ENCODE measurements at regions not wholly inside any gene's neighbourhood (a gene's known extent, or its start where the extent isn't known, plus 50 kb on each side); places are given as distances from the start of the nearest gene placed in this dataset.

GRCh38 chr3:59251869-59252268 is 202.0 kb upstream of the CFAP20DC start:
- H3K4me3 ChIP-seq (ENCODE audit: low read depth, low read length): no peak overlapping the region
- no peaks in the 10 kb centered on the region for H3K36me3 ChIP-seq (ENCODE audit: control insufficient read depth, insufficient read depth, low read length)
- H3K9ac ChIP-seq (ENCODE audit: low read depth, low read length): no peak overlapping the region
- no peaks in the 10 kb centered on the region for H3K27me3 ChIP-seq (ENCODE audit: control insufficient read depth, insufficient read depth, low read length)
- no peaks in the 10 kb centered on the region for H3K9me3 ChIP-seq (ENCODE audit: control insufficient read depth, insufficient read depth, low read length)
- no peaks in the 10 kb centered on the region for H3K4me1 ChIP-seq (ENCODE audit: control insufficient read depth, insufficient read depth, low read length)

GRCh38 chr3:59250600-59250999 is 200.8 kb upstream of the CFAP20DC start:
- Histone ChIP-seq H3K9me3 (ENCODE audit: control insufficient read depth, insufficient read depth, low read length) (no peaks in the 10 kb centered on the region), H3K9ac (ENCODE audit: low read depth, low read length) (no peak overlapping the region), H3K4me3 (ENCODE audit: low read depth, low read length) (no peak overlapping the region), H3K36me3 (ENCODE audit: control insufficient read depth, insufficient read depth, low read length) (no peaks in the 10 kb centered on the region), H3K27me3 (ENCODE audit: control insufficient read depth, insufficient read depth, low read length) (no peaks in the 10 kb centered on the region), H3K4me1 (ENCODE audit: control insufficient read depth, insufficient read depth, low read length) (peaks cover 3% of the 10 kb centered on the region)

GRCh38 chr3:59249698-59250361 is 200.0 kb upstream of the CFAP20DC start:
- Histone ChIP-seq H3K4me3 (ENCODE audit: low read depth, low read length) (no peak overlapping the region), H3K4me1 (ENCODE audit: control insufficient read depth, insufficient read depth, low read length) (peaks cover 3% of the 10 kb centered on the region), H3K36me3 (ENCODE audit: control insufficient read depth, insufficient read depth, low read length) (no peaks in the 10 kb centered on the region), H3K9me3 (ENCODE audit: control insufficient read depth, insufficient read depth, low read length) (no peaks in the 10 kb centered on the region), H3K27me3 (ENCODE audit: control insufficient read depth, insufficient read depth, low read length) (no peaks in the 10 kb centered on the region), H3K9ac (ENCODE audit: low read depth, low read length) (no peak overlapping the region)

- Histone ChIP-seq H3K4me3 (ENCODE audit: low read depth, low read length) (no peak overlapping the region), H3K4me1 (ENCODE audit: control insufficient read depth, insufficient read depth, low read length) (peaks cover 3% of the 10 kb centered on the region), H3K27me3 (ENCODE audit: control insufficient read depth, insufficient read depth, low read length) (no peaks in the 10 kb centered on the region)
Measured at GRCh38 chr3:59249004-59249403, 199.2 kb upstream of the CFAP20DC start.

GRCh38 chr3:59247402-59247841 is 197.6 kb upstream of the CFAP20DC start:
- Histone ChIP-seq H3K9me3 (ENCODE audit: control insufficient read depth, insufficient read depth, low read length) (no peaks in the 10 kb centered on the region), H3K36me3 (ENCODE audit: control insufficient read depth, insufficient read depth, low read length) (no peaks in the 10 kb centered on the region), H3K27me3 (ENCODE audit: control insufficient read depth, insufficient read depth, low read length) (no peaks in the 10 kb centered on the region), H3K4me1 (ENCODE audit: control insufficient read depth, insufficient read depth, low read length) (peaks cover 3% of the 10 kb centered on the region), H3K9ac (ENCODE audit: low read depth, low read length) (no peak overlapping the region), H3K4me3 (ENCODE audit: low read depth, low read length) (no peak overlapping the region)

More at GRCh38 chr3:59249004-59249403, 199.2 kb upstream of the CFAP20DC start:
- Histone ChIP-seq H3K9ac (ENCODE audit: low read depth, low read length) (no peak overlapping the region), H3K9me3 (ENCODE audit: control insufficient read depth, insufficient read depth, low read length) (no peaks in the 10 kb centered on the region), H3K36me3 (ENCODE audit: control insufficient read depth, insufficient read depth, low read length) (no peaks in the 10 kb centered on the region)

GRCh38 chr3:59246719-59247401 is 197.0 kb upstream of the CFAP20DC start:
- H3K36me3 ChIP-seq (ENCODE audit: control insufficient read depth, insufficient read depth, low read length): no peaks in the 10 kb centered on the region

GRCh38 chr3:59245859-59246501 is 196.2 kb upstream of the CFAP20DC start:
- H3K9me3 ChIP-seq (ENCODE audit: control insufficient read depth, insufficient read depth, low read length): no peaks in the 10 kb centered on the region
- no peaks in the 10 kb centered on the region for H3K36me3 ChIP-seq (ENCODE audit: control insufficient read depth, insufficient read depth, low read length)
- peaks cover 3% of the 10 kb centered on the region for H3K4me1 ChIP-seq (ENCODE audit: control insufficient read depth, insufficient read depth, low read length)
- no peak overlapping the region for H3K4me3 ChIP-seq (ENCODE audit: low read depth, low read length)
- H3K27me3 ChIP-seq (ENCODE audit: control insufficient read depth, insufficient read depth, low read length): no peaks in the 10 kb centered on the region
- no peak overlapping the region for H3K9ac ChIP-seq (ENCODE audit: low read depth, low read length)

More at GRCh38 chr3:59246719-59247401, 197.0 kb upstream of the CFAP20DC start:
- H3K4me1 ChIP-seq (ENCODE audit: control insufficient read depth, insufficient read depth, low read length): peaks cover 3% of the 10 kb centered on the region
- no peak overlapping the region for H3K4me3 ChIP-seq (ENCODE audit: low read depth, low read length)
- no peaks in the 10 kb centered on the region for H3K9me3 ChIP-seq (ENCODE audit: control insufficient read depth, insufficient read depth, low read length)
- no peak overlapping the region for H3K9ac ChIP-seq (ENCODE audit: low read depth, low read length)
- no peaks in the 10 kb centered on the region for H3K27me3 ChIP-seq (ENCODE audit: control insufficient read depth, insufficient read depth, low read length)

GRCh38 chr3:59245300-59245858 is 195.6 kb upstream of the CFAP20DC start:
- Histone ChIP-seq H3K4me1 (ENCODE audit: control insufficient read depth, insufficient read depth, low read length) (peaks cover 3% of the 10 kb centered on the region), H3K9me3 (ENCODE audit: control insufficient read depth, insufficient read depth, low read length) (no peaks in the 10 kb centered on the region), H3K27me3 (ENCODE audit: control insufficient read depth, insufficient read depth, low read length) (no peaks in the 10 kb centered on the region), H3K9ac (ENCODE audit: low read depth, low read length) (no peak overlapping the region), H3K4me3 (ENCODE audit: low read depth, low read length) (no peak overlapping the region), H3K36me3 (ENCODE audit: control insufficient read depth, insufficient read depth, low read length) (no peaks in the 10 kb centered on the region)

- Histone ChIP-seq H3K4me1 (ENCODE audit: control insufficient read depth, insufficient read depth, low read length) (peaks cover 3% of the 10 kb centered on the region), H3K36me3 (ENCODE audit: control insufficient read depth, insufficient read depth, low read length) (no peaks in the 10 kb centered on the region), H3K27me3 (ENCODE audit: control insufficient read depth, insufficient read depth, low read length) (no peaks in the 10 kb centered on the region), H3K9me3 (ENCODE audit: control insufficient read depth, insufficient read depth, low read length) (no peaks in the 10 kb centered on the region), H3K4me3 (ENCODE audit: low read depth, low read length) (no peak overlapping the region), H3K9ac (ENCODE audit: low read depth, low read length) (no peak overlapping the region)
Measured at GRCh38 chr3:59244343-59244742, 194.5 kb upstream of the CFAP20DC start.

GRCh38 chr3:59243476-59243875 is 193.7 kb upstream of the CFAP20DC start:
- Histone ChIP-seq H3K4me1 (ENCODE audit: control insufficient read depth, insufficient read depth, low read length) (peaks cover 3% of the 10 kb centered on the region), H3K9me3 (ENCODE audit: control insufficient read depth, insufficient read depth, low read length) (no peaks in the 10 kb centered on the region), H3K27me3 (ENCODE audit: control insufficient read depth, insufficient read depth, low read length) (no peaks in the 10 kb centered on the region), H3K36me3 (ENCODE audit: control insufficient read depth, insufficient read depth, low read length) (no peaks in the 10 kb centered on the region), H3K4me3 (ENCODE audit: low read depth, low read length) (no peak overlapping the region), H3K9ac (ENCODE audit: low read depth, low read length) (no peak overlapping the region)

- H3K9me3 ChIP-seq (ENCODE audit: control insufficient read depth, insufficient read depth, low read length): no peaks in the 10 kb centered on the region
Measured at GRCh38 chr3:59240666-59241255, 190.9 kb upstream of the CFAP20DC start.

More at GRCh38 chr3:59240666-59241255, 190.9 kb upstream of the CFAP20DC start:
- Histone ChIP-seq H3K4me1 (ENCODE audit: control insufficient read depth, insufficient read depth, low read length) (no peaks in the 10 kb centered on the region), H3K36me3 (ENCODE audit: control insufficient read depth, insufficient read depth, low read length) (no peaks in the 10 kb centered on the region), H3K27me3 (ENCODE audit: control insufficient read depth, insufficient read depth, low read length) (no peaks in the 10 kb centered on the region), H3K4me3 (ENCODE audit: low read depth, low read length) (no peak overlapping the region), H3K9ac (ENCODE audit: low read depth, low read length) (no peak overlapping the region)

Data from iPS-15b (cell line).